Testis (tissue), 2 donors: ENCODE measurements at regions not wholly inside any gene's neighbourhood (a gene's known extent, or its start where the extent isn't known, plus 50 kb on each side); places are given as distances from the start of the nearest gene placed in this dataset.

ENCODE experiments used
- DNase-seq: peaks from one replicate; pipeline ENCODE4 v3.0.0-alpha.2; 2019
- H3K27ac ChIP-seq, 2 donors: fragments of 200-600 bp; sonication (generic); one replicate each; pipeline ENCODE4 v1.5.1; 2019
- H3K27me3 ChIP-seq: fragments of 200-600 bp; sonication (generic); one replicate; pipeline ENCODE4 v1.5.1; 2019
- H3K36me3 ChIP-seq: fragments of 200-600 bp; sonication (generic); one replicate; pipeline ENCODE4 v1.5.1; 2017; ENCODE audit warnings: low read depth; ENCODE audit errors: missing control alignments
- H3K4me1 ChIP-seq: fragments of 200-600 bp; sonication (generic); one replicate; pipeline ENCODE4 v1.5.1; 2019
- H3K4me3 ChIP-seq, 2 donors: fragments of 200-600 bp; sonication (generic); one replicate each; pipeline ENCODE4 v1.5.1; 2017 to 2019
- H3K9me3 ChIP-seq: fragments of 200-600 bp; sonication (generic); one replicate; pipeline ENCODE4 v1.5.1; 2017
- CTCF ChIP-seq, 3 experiments: fragments of 450-650 bp in 2 of 3; fragments of 200-600 bp in 1 of 3; sonication (generic) in 1 of 3; IDR thresholded peaks; one replicate each; pipeline ENCODE4 v1.5.1; 2016 to 2019; ENCODE audit warnings: antibody characterized with exemption in 3 of 3, mild to moderate bottlenecking in 2 of 3, moderate library complexity in 1 of 3
- POLR2A ChIP-seq: fragments of 450-650 bp; IDR thresholded peaks from one replicate; pipeline ENCODE4 v1.6.1; 2017; ENCODE audit warnings: antibody characterized with exemption, mild to moderate bottlenecking, moderate library complexity
- WGBS, 2 donors: methylation state at CpG; one replicate each; pipeline ENCODE4 v1.1.5; 2018; 5-methylcytosine and 5-hydroxymethylcytosine counted together
- intact Hi-C: fragments of 100-400 bp; cut with DNase I; formaldehyde crosslinking; loops from one replicate; pipeline ENCODE4 v1.15.1; 2023; ENCODE audit warnings: low total_unique reads

- Histone ChIP-seq H3K36me3 (no peaks in the 10 kb centered on the region), H3K4me1 (no peaks in the 10 kb centered on the region), H3K9me3 (no peaks in the 10 kb centered on the region), H3K4me3 (no peak overlapping the region), H3K27ac (no peak overlapping the region), H3K27me3 (no peaks in the 10 kb centered on the region)
- intact Hi-C loops = no loop called here
- TF ChIP-seq POLR2A = no peak
- no peak for TF ChIP-seq CTCF (IDR thresholded peaks at IDR 0.05)
- DNase-seq = no peak
- 78 to 88% methylated on average over 2 of the region's 2 CpGs for WGBS, 2 donors
Observed at GRCh38 chr2:199111458-199111857, 346.3 kb downstream of the SATB2 start.

DNA sequence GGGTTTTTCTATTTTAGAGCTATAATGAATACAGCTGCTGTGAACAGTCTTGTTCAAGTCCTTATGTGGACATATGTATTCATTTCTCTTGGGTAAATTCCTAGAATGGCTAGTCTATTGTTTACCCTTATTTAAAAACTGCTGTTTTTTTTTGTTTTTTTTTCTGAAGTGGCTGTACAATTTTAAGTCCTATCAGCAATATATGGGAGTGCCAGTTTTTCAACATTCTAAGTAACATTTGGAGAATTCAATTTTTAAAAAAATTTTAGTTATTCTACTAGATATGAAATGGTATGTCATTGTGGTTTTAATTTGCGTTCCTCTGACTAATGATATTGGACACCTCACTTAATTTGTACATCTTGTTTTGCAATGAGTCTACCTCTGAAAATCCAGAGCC, 349.7 kb downstream of the SATB2 start:
- no peaks in the 10 kb centered on the region for H3K36me3 ChIP-seq
- intact Hi-C loops = no loop called here
- no peaks in the 10 kb centered on the region for H3K4me1 ChIP-seq
- H3K4me3 ChIP-seq = no peak overlapping the region
- H3K9me3 ChIP-seq = no peaks in the 10 kb centered on the region
- H3K27ac ChIP-seq = no peak overlapping the region
- no peak for DNase-seq
- 91 to 98% methylated on average over 1 of the region's 1 CpG for WGBS, 2 donors
- TF ChIP-seq POLR2A = no peak
- no peak for TF ChIP-seq CTCF (IDR thresholded peaks at IDR 0.05)
- no peaks in the 10 kb centered on the region for H3K27me3 ChIP-seq

DNA sequence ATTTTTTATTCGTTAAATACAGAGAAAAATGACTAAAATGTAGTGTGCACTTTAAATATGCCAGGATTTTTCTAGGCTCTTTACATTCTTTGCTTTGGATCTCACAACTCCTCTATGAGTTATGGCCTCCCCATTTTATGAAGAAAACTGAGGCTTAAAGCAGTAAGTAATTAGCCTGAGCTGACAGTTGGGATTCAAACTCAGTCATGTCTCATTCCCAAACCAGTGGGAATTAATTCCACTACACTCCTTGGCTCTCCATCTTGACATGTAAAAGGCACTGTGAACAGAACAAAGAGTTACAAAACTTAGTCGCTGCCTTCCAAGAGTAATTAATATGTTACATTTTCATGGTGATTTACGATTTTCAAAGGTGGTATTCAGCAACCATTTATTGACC, 351.9 kb downstream of the SATB2 start:
- Histone ChIP-seq H3K27ac (no peak overlapping the region), H3K9me3 (no peaks in the 10 kb centered on the region), H3K4me3 (no peak overlapping the region), H3K4me1 (no peaks in the 10 kb centered on the region), H3K27me3 (no peaks in the 10 kb centered on the region), H3K36me3 (no peaks in the 10 kb centered on the region)
- TF ChIP-seq POLR2A = no peak
- no peak for TF ChIP-seq CTCF (IDR thresholded peaks at IDR 0.05)
- intact Hi-C loops = no loop called here
- no peak for DNase-seq
- 68% methylated on average over 3 of the region's 3 CpGs for WGBS, 2 donors

- no peaks in the 10 kb centered on the region for H3K9me3 ChIP-seq
- DNase-seq = no peak
- no peaks in the 10 kb centered on the region for H3K36me3 ChIP-seq
- H3K27ac ChIP-seq = no peak overlapping the region
- 88 to 92% methylated on average over 3 of the region's 3 CpGs for WGBS, 2 donors
- H3K27me3 ChIP-seq = no peaks in the 10 kb centered on the region
- TF ChIP-seq CTCF (IDR thresholded peaks at IDR 0.05) (no peak), POLR2A (no peak)
- intact Hi-C loops = no loop called here
- no peak overlapping the region for H3K4me3 ChIP-seq
- H3K4me1 ChIP-seq = no peaks in the 10 kb centered on the region
Observed at GRCh38 chr2:199101487-199101886, 356.3 kb downstream of the SATB2 start.

- no peak for TF ChIP-seq POLR2A
- no peak for TF ChIP-seq CTCF (IDR thresholded peaks at IDR 0.05)
Observed at GRCh38 chr2:199100326-199101110, 357.2 kb downstream of the SATB2 start.

More at GRCh38 chr2:199100326-199101110, 357.2 kb downstream of the SATB2 start:
- no peak for DNase-seq
- no peaks in the 10 kb centered on the region for H3K4me1 ChIP-seq
- H3K9me3 ChIP-seq = no peaks in the 10 kb centered on the region
- intact Hi-C loops = no loop called here
- 91 to 96% methylated on average over 4 of the region's 4 CpGs for WGBS, 2 donors
- H3K27me3 ChIP-seq = no peaks in the 10 kb centered on the region
- no peak overlapping the region for H3K27ac ChIP-seq
- H3K36me3 ChIP-seq = no peaks in the 10 kb centered on the region
- H3K4me3 ChIP-seq = no peak overlapping the region
